Panc1 (cell line): ENCODE measurements at regions not wholly inside any gene's neighbourhood (a gene's known extent, or its start where the extent isn't known, plus 50 kb on each side); places are given as distances from the start of the nearest gene placed in this dataset.

Source experiments
- SIN3A ChIP-seq: IDR thresholded peaks from 2 replicates; pipeline ENCODE4 v1.6.1; 2012; ENCODE audit warnings: low read depth, mild to moderate bottlenecking, low read length, moderate library complexity, borderline replicate concordance; ENCODE audit not compliant: insufficient read depth
- TF ChIP-seq, protein P1 (sequence below): fragments of 450-650 bp; IDR thresholded peaks from 2 replicates; pipeline ENCODE4 v1.5.1; 2017; ENCODE audit warnings: mild to moderate bottlenecking

DNA sequence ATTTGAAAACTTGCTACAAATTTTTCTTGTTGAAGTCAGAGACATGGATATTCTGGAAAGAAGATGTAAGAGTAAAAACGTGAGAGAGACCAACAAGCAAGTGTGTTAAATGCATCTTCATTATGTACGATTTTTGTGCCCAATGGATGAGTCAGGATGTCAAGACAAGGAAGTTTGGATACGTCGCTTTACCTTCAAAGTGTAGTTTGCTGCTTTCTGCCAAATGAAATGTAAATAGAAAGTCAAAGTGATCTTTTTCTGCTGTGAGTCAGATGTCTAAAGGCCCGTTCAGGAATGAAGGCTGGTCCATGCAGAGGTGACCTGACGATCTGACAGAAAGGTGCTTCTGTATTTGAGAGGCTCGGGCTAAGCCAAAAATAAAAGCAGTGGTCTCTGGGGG, 273.1 kb upstream of the PIK3R1 start:
- TF ChIP-seq, protein P1, sequence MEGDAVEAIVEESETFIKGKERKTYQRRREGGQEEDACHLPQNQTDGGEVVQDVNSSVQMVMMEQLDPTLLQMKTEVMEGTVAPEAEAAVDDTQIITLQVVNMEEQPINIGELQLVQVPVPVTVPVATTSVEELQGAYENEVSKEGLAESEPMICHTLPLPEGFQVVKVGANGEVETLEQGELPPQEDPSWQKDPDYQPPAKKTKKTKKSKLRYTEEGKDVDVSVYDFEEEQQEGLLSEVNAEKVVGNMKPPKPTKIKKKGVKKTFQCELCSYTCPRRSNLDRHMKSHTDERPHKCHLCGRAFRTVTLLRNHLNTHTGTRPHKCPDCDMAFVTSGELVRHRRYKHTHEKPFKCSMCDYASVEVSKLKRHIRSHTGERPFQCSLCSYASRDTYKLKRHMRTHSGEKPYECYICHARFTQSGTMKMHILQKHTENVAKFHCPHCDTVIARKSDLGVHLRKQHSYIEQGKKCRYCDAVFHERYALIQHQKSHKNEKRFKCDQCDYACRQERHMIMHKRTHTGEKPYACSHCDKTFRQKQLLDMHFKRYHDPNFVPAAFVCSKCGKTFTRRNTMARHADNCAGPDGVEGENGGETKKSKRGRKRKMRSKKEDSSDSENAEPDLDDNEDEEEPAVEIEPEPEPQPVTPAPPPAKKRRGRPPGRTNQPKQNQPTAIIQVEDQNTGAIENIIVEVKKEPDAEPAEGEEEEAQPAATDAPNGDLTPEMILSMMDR, result no peak
- TF ChIP-seq SIN3A, result no peak
